GM13976 (cell line): ENCODE measurements at regions not wholly inside any gene's neighbourhood (a gene's known extent, or its start where the extent isn't known, plus 50 kb on each side); places are given as distances from the start of the nearest gene placed in this dataset.

Experiments
- DNase-seq: peaks from one replicate; pipeline ENCODE4 v3.0.0; 2012; ENCODE audit warnings: low spot score
- CTCF ChIP-seq: IDR thresholded peaks from 2 replicates; pipeline ENCODE4 v1.5.1; 2012; ENCODE audit warnings: borderline replicate concordance, mild to moderate bottlenecking; ENCODE audit not compliant: insufficient read depth; ENCODE audit errors: extremely low read depth, missing control alignments, control extremely low read depth
- in situ Hi-C: fragments of 300-500 bp; cut with MboI; formaldehyde crosslinking; loops from one replicate; pipeline ENCODE4 v1.12.0; 2022; ENCODE audit warnings: low sequenced_read_pairs, mixed read lengths, inconsistent platforms; ENCODE audit not compliant: unreplicated experiment

- in situ Hi-C loops: no loop called here
- no peak for TF ChIP-seq CTCF
- no peak for DNase-seq
These were observed 376.4 kb upstream of the KAZN start for GRCh38 chr1:14222086-14222485.

GRCh38 chr1:14228677-14229076 is 369.8 kb upstream of the KAZN start:
- no peak for DNase-seq
- no peak for TF ChIP-seq CTCF
- in situ Hi-C loops: no loop called here

DNA sequence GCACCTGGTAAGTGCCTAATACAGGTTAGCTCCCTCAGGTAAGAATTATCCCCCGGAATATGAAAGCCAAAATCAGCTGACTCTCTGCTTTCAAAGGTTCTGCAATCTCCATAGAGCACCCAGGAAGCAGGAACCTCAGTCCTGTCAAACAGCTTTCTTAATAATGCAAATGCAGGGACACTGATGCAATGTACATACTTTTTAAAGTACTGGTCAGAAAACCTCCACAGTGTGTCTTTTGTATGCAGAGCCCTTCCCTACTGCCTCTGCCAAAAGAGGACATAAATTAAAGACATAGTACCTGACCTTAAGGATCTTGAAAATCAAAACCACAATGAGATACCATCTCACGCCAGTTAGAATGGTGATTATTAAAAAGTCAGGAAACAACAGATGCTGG is 365.0 kb upstream of the KAZN start:
- TF ChIP-seq CTCF: no peak
- no peak for DNase-seq
- in situ Hi-C loops: no loop called here

DNA sequence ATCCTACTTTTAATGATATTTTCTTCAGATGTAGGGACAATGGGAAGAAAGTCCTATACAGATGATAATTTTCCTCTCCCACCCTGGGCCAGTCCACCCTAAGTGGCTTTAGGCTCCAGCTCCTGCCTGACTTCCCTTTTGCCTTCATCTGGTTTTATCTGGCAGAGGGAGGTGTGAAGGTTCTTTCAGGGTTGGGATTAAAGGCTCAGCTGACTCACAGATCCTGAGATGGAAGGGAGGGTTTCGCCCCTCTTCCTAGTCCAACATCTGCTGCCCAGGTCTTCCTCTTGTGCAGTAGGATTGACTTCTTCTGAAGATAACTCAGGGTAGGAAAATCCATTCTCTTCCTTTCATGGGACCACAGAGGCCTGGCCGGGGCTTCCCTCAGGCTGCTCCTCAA is 362.4 kb upstream of the KAZN start:
- DNase-seq: no peak
- no peak for TF ChIP-seq CTCF
- in situ Hi-C loops: no loop called here

DNA sequence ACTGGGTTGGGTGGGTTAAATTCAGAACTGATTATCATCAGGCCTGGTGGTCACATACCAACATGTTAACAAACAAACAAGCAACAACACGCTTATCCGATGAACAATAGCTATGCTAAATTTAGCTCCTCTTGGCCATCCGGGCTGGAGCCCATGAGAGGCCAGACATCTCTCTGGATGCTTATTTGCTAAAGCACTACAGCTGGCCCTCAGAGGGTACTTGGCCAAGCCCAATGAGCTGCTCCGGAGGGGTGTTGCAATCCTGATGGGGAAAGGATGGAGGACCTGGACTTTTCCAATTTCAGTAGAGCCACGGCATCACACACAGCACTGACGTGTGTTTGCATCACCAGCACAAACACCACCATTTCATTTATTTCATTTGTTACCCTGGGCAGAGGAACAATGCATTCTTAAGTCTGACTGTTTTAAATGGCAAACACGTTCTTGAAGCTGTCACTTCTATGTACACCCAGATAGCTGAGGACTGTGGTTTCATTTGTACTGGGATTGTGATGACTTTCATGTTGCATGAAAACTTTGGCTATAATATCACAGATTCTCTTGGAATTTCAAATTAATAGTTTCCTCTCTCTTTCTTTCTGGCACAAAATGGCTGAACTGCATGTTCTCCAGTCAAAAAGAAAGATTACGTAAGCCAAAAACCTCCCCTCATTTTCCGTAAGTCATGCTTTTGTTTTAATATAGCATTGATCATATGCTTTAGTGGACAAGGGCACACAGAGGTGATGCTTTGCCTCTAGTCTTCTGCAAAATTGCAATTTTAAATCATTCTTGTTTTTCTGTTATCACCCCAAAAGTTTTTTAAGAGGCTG is 359.8 kb upstream of the KAZN start:
- in situ Hi-C loops: no loop called here
- DNase-seq: no peak
- TF ChIP-seq CTCF: no peak

DNA sequence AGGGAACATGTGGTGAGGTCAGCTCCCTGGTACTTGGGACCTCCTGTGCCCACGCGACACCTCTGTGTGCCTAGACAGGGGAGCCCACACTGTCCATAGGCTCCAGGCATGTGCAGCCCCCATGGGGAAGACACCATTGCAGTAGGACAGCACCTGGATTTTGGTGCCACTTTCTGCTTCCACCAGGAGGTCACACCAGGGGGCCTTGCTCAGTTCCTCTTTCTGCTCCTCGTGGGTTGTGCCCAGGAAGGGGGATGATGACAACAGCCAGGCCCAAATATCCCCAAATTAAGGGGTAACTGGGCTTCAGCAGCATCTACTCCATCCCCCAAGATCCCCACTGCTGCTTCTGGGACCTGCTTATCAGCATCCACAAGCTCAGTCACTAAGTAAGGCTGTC is 358.2 kb upstream of the KAZN start:
- in situ Hi-C loops: no loop called here
- no peak for TF ChIP-seq CTCF
- DNase-seq: no peak

- TF ChIP-seq CTCF: no peak
- in situ Hi-C loops: no loop called here
- DNase-seq: no peak
These were observed 356.4 kb upstream of the KAZN start for GRCh38 chr1:14242123-14242522.
